ENCODE measurements at regions not wholly inside any gene's neighbourhood (a gene's known extent, or its start where the extent isn't known, plus 50 kb on each side); places are given as distances from the start of the nearest gene placed in this dataset.

GRCh38 chr5:175579742-175580432 lies 78.0 kb upstream of the HRH2 start:
- 93% methylated on average over 3 of the region's 11 CpGs for WGBS (ENCODE audit: insufficient coverage)
- Histone ChIP-seq H3K36me3 (ENCODE audit: control insufficient read depth in 4 of 4, insufficient read depth in 4 of 4, low read length in 3 of 4) (no peaks in the 10 kb centered on the region), H3K4me1 (ENCODE audit: control extremely low read depth in 1 of 4, control insufficient read depth in 4 of 4, insufficient read depth in 4 of 4, low read length in 3 of 4) (peaks cover 0 to 10% (median 2%) of the 10 kb centered on the region in 4 experiments), H3K9me3 (ENCODE audit: control extremely low read depth in 1 of 5, control insufficient read depth in 4 of 5, insufficient read depth in 2 of 5, low read depth in 1 of 5, low read length in 4 of 5) (no peaks in the 10 kb centered on the region), H3K4me3 (ENCODE audit: control insufficient read depth in 1 of 7, extremely low read depth in 1 of 7, insufficient read depth in 4 of 7, low read depth in 2 of 7, low read length in 6 of 7) (no peak overlapping the region), H3K27ac (ENCODE audit: insufficient read depth in 1 of 2, low read depth in 1 of 2, low read length in 2 of 2, poor library complexity in 1 of 2, severe bottlenecking in 2 of 2) (no peak overlapping the region), H3K27me3 (replicated peaks in 2 of 5; ENCODE audit: control insufficient read depth in 4 of 5, insufficient read depth in 5 of 5, low read length in 4 of 5) (peaks cover 0 to 5% (median 0%) of the 10 kb centered on the region in 5 experiments)
- CTCF ChIA-PET = no interaction called here
- no peak for DNase-seq
- POLR2A ChIA-PET = no interaction called here

- no peaks in the 10 kb centered on the region for H3K9me3 ChIP-seq (ENCODE audit: control extremely low read depth in 1 of 5, control insufficient read depth in 4 of 5, insufficient read depth in 2 of 5, low read depth in 1 of 5, low read length in 4 of 5)
- ChIA-PET CTCF (no interaction called here), POLR2A (no interaction called here)
- no peaks in the 10 kb centered on the region for H3K4me1 ChIP-seq (ENCODE audit: control extremely low read depth in 1 of 4, control insufficient read depth in 4 of 4, insufficient read depth in 4 of 4, low read length in 3 of 4)
- no peak overlapping the region for H3K4me3 ChIP-seq (ENCODE audit: control insufficient read depth in 1 of 7, extremely low read depth in 1 of 7, insufficient read depth in 4 of 7, low read depth in 2 of 7, low read length in 6 of 7)
- no peak for DNase-seq
- WGBS (ENCODE audit: insufficient coverage) = 95% methylated on average over 3 of the region's 4 CpGs
- no peak overlapping the region for H3K27ac ChIP-seq (ENCODE audit: insufficient read depth in 1 of 2, low read depth in 1 of 2, low read length in 2 of 2, poor library complexity in 1 of 2, severe bottlenecking in 2 of 2)
- no peaks in the 10 kb centered on the region for H3K36me3 ChIP-seq (ENCODE audit: control insufficient read depth in 4 of 4, insufficient read depth in 4 of 4, low read length in 3 of 4)
- H3K27me3 ChIP-seq (replicated peaks in 2 of 5; ENCODE audit: control insufficient read depth in 4 of 5, insufficient read depth in 5 of 5, low read length in 4 of 5) = no peaks in the 10 kb centered on the region
Measured at GRCh38 chr5:175582697-175583096, 75.2 kb upstream of the HRH2 start.

- WGBS (ENCODE audit: insufficient coverage) = 87% methylated on average over 5 of the region's 5 CpGs
- Histone ChIP-seq H3K27ac (ENCODE audit: insufficient read depth in 1 of 2, low read depth in 1 of 2, low read length in 2 of 2, poor library complexity in 1 of 2, severe bottlenecking in 2 of 2) (no peak overlapping the region), H3K4me3 (ENCODE audit: control insufficient read depth in 1 of 7, extremely low read depth in 1 of 7, insufficient read depth in 4 of 7, low read depth in 2 of 7, low read length in 6 of 7) (no peak overlapping the region), H3K36me3 (ENCODE audit: control insufficient read depth in 4 of 4, insufficient read depth in 4 of 4, low read length in 3 of 4) (no peaks in the 10 kb centered on the region), H3K4me1 (ENCODE audit: control extremely low read depth in 1 of 4, control insufficient read depth in 4 of 4, insufficient read depth in 4 of 4, low read length in 3 of 4) (peaks cover 0 to 4% (median 0%) of the 10 kb centered on the region in 4 experiments), H3K27me3 (replicated peaks in 2 of 5; ENCODE audit: control insufficient read depth in 4 of 5, insufficient read depth in 5 of 5, low read length in 4 of 5) (peaks cover 0 to 2% (median 0%) of the 10 kb centered on the region in 5 experiments), H3K9me3 (ENCODE audit: control extremely low read depth in 1 of 5, control insufficient read depth in 4 of 5, insufficient read depth in 2 of 5, low read depth in 1 of 5, low read length in 4 of 5) (peaks cover 0 to 2% (median 0%) of the 10 kb centered on the region in 5 experiments)
- no peak for DNase-seq
- ChIA-PET CTCF (interaction anchor here (0.6 kb wide), 1 partner anchor 92 kb away, joined by 3 read pairs; no protein-coding TSS in a partner anchor), POLR2A (no interaction called here)
Measured at GRCh38 chr5:175585567-175585966, 72.3 kb upstream of the HRH2 start.

GRCh38 chr5:175588709-175589429 lies 69.0 kb upstream of the HRH2 start:
- Histone ChIP-seq H3K9me3 (ENCODE audit: control extremely low read depth in 1 of 5, control insufficient read depth in 4 of 5, insufficient read depth in 2 of 5, low read depth in 1 of 5, low read length in 4 of 5) (peaks cover 0 to 2% (median 0%) of the 10 kb centered on the region in 5 experiments), H3K4me3 (ENCODE audit: control insufficient read depth in 1 of 7, extremely low read depth in 1 of 7, insufficient read depth in 4 of 7, low read depth in 2 of 7, low read length in 6 of 7) (no peak overlapping the region), H3K27ac (ENCODE audit: insufficient read depth in 1 of 2, low read depth in 1 of 2, low read length in 2 of 2, poor library complexity in 1 of 2, severe bottlenecking in 2 of 2) (no peak overlapping the region), H3K4me1 (ENCODE audit: control extremely low read depth in 1 of 4, control insufficient read depth in 4 of 4, insufficient read depth in 4 of 4, low read length in 3 of 4) (peaks cover 0 to 7% (median 0%) of the 10 kb centered on the region in 4 experiments), H3K27me3 (replicated peaks in 2 of 5; ENCODE audit: control insufficient read depth in 4 of 5, insufficient read depth in 5 of 5, low read length in 4 of 5) (peaks cover 0 to 2% (median 0%) of the 10 kb centered on the region in 5 experiments), H3K36me3 (ENCODE audit: control insufficient read depth in 4 of 4, insufficient read depth in 4 of 4, low read length in 3 of 4) (no peaks in the 10 kb centered on the region)
- ChIA-PET POLR2A (no interaction called here), CTCF (no interaction called here)
- 91% methylated on average over 4 of the region's 5 CpGs for WGBS (ENCODE audit: insufficient coverage)
- DNase-seq = no peak

GRCh38 chr5:175589714-175590113 lies 68.2 kb upstream of the HRH2 start:
- CTCF ChIA-PET = no interaction called here
- 99% methylated on average over 6 of the region's 6 CpGs for WGBS (ENCODE audit: insufficient coverage)

GRCh38 chr5:175590471-175590881 lies 67.4 kb upstream of the HRH2 start:
- peaks cover 0 to 7% (median 0%) of the 10 kb centered on the region in 4 experiments for H3K4me1 ChIP-seq (ENCODE audit: control extremely low read depth in 1 of 4, control insufficient read depth in 4 of 4, insufficient read depth in 4 of 4, low read length in 3 of 4)
- peaks cover 0 to 8% (median 0%) of the 10 kb centered on the region in 5 experiments for H3K9me3 ChIP-seq (ENCODE audit: control extremely low read depth in 1 of 5, control insufficient read depth in 4 of 5, insufficient read depth in 2 of 5, low read depth in 1 of 5, low read length in 4 of 5)
- no peak for DNase-seq
- no peak overlapping the region for H3K27ac ChIP-seq (ENCODE audit: insufficient read depth in 1 of 2, low read depth in 1 of 2, low read length in 2 of 2, poor library complexity in 1 of 2, severe bottlenecking in 2 of 2)
- H3K36me3 ChIP-seq (ENCODE audit: control insufficient read depth in 4 of 4, insufficient read depth in 4 of 4, low read length in 3 of 4) = no peaks in the 10 kb centered on the region
- ChIA-PET CTCF (no interaction called here), POLR2A (interaction anchor here (0.7 kb wide), 1 partner anchor 20 kb away, joined by 3 read pairs; no protein-coding TSS in a partner anchor)
- H3K27me3 ChIP-seq (replicated peaks in 2 of 5; ENCODE audit: control insufficient read depth in 4 of 5, insufficient read depth in 5 of 5, low read length in 4 of 5) = peaks cover 0 to 3% (median 0%) of the 10 kb centered on the region in 5 experiments
- WGBS (ENCODE audit: insufficient coverage) = 83% methylated on average over 1 of the region's 3 CpGs
- H3K4me3 ChIP-seq (ENCODE audit: control insufficient read depth in 1 of 7, extremely low read depth in 1 of 7, insufficient read depth in 4 of 7, low read depth in 2 of 7, low read length in 6 of 7) = no peak overlapping the region

More at GRCh38 chr5:175589714-175590113, 68.2 kb upstream of the HRH2 start:
- H3K4me1 ChIP-seq (ENCODE audit: control extremely low read depth in 1 of 4, control insufficient read depth in 4 of 4, insufficient read depth in 4 of 4, low read length in 3 of 4) = peaks cover 0 to 7% (median 0%) of the 10 kb centered on the region in 4 experiments
- no peak overlapping the region for H3K27ac ChIP-seq (ENCODE audit: insufficient read depth in 1 of 2, low read depth in 1 of 2, low read length in 2 of 2, poor library complexity in 1 of 2, severe bottlenecking in 2 of 2)
- POLR2A ChIA-PET = interaction anchor here (0.7 kb wide), 1 partner anchor 21 kb away, joined by 3 read pairs; no protein-coding TSS in a partner anchor
- H3K27me3 ChIP-seq (replicated peaks in 2 of 5; ENCODE audit: control insufficient read depth in 4 of 5, insufficient read depth in 5 of 5, low read length in 4 of 5) = peaks cover 0 to 3% (median 0%) of the 10 kb centered on the region in 5 experiments
- no peaks in the 10 kb centered on the region for H3K36me3 ChIP-seq (ENCODE audit: control insufficient read depth in 4 of 4, insufficient read depth in 4 of 4, low read length in 3 of 4)
- H3K9me3 ChIP-seq (ENCODE audit: control extremely low read depth in 1 of 5, control insufficient read depth in 4 of 5, insufficient read depth in 2 of 5, low read depth in 1 of 5, low read length in 4 of 5) = peaks cover 0 to 8% (median 0%) of the 10 kb centered on the region in 5 experiments
- no peak for DNase-seq
- no peak overlapping the region for H3K4me3 ChIP-seq (ENCODE audit: control insufficient read depth in 1 of 7, extremely low read depth in 1 of 7, insufficient read depth in 4 of 7, low read depth in 2 of 7, low read length in 6 of 7)

- Histone ChIP-seq H3K36me3 (ENCODE audit: control insufficient read depth in 4 of 4, insufficient read depth in 4 of 4, low read length in 3 of 4) (no peaks in the 10 kb centered on the region), H3K4me3 (ENCODE audit: control insufficient read depth in 1 of 7, extremely low read depth in 1 of 7, insufficient read depth in 4 of 7, low read depth in 2 of 7, low read length in 6 of 7) (no peak overlapping the region), H3K9me3 (ENCODE audit: control extremely low read depth in 1 of 5, control insufficient read depth in 4 of 5, insufficient read depth in 2 of 5, low read depth in 1 of 5, low read length in 4 of 5) (peaks cover 0 to 8% (median 0%) of the 10 kb centered on the region in 5 experiments), H3K27ac (ENCODE audit: insufficient read depth in 1 of 2, low read depth in 1 of 2, low read length in 2 of 2, poor library complexity in 1 of 2, severe bottlenecking in 2 of 2) (no peak overlapping the region), H3K27me3 (replicated peaks in 2 of 5; ENCODE audit: control insufficient read depth in 4 of 5, insufficient read depth in 5 of 5, low read length in 4 of 5) (peaks cover 0 to 3% (median 0%) of the 10 kb centered on the region in 5 experiments), H3K4me1 (ENCODE audit: control extremely low read depth in 1 of 4, control insufficient read depth in 4 of 4, insufficient read depth in 4 of 4, low read length in 3 of 4) (peaks cover 0 to 7% (median 0%) of the 10 kb centered on the region in 4 experiments)
- DNase-seq = no peak
- 100% methylated on average over 2 of the region's 4 CpGs for WGBS (ENCODE audit: insufficient coverage)
- ChIA-PET CTCF (no interaction called here), POLR2A (no interaction called here)
Measured at GRCh38 chr5:175591293-175591692, 66.6 kb upstream of the HRH2 start.

Measured in common myeloid progenitor, CD34-positive (primary cell).